Testis (tissue), 2 donors: ENCODE measurements at regions not wholly inside any gene's neighbourhood (a gene's known extent, or its start where the extent isn't known, plus 50 kb on each side); places are given as distances from the start of the nearest gene placed in this dataset.
"Not testable (repeated sequence)": the region's sequence is repeated elsewhere in the genome, so short reads cannot be mapped to it uniquely, and the experiment has no call there.

ENCODE experiments used
- DNase-seq: peaks from one replicate; pipeline ENCODE4 v3.0.0-alpha.2; 2019
- H3K27ac ChIP-seq, 2 donors: fragments of 200-600 bp; sonication (generic); one replicate each; pipeline ENCODE4 v1.5.1; 2019
- H3K27me3 ChIP-seq: fragments of 200-600 bp; sonication (generic); one replicate; pipeline ENCODE4 v1.5.1; 2019
- H3K36me3 ChIP-seq: fragments of 200-600 bp; sonication (generic); one replicate; pipeline ENCODE4 v1.5.1; 2017; ENCODE audit warnings: low read depth; ENCODE audit errors: missing control alignments
- H3K4me1 ChIP-seq: fragments of 200-600 bp; sonication (generic); one replicate; pipeline ENCODE4 v1.5.1; 2019
- H3K4me3 ChIP-seq, 2 donors: fragments of 200-600 bp; sonication (generic); one replicate each; pipeline ENCODE4 v1.5.1; 2017 to 2019
- H3K9me3 ChIP-seq: fragments of 200-600 bp; sonication (generic); one replicate; pipeline ENCODE4 v1.5.1; 2017
- POLR2A ChIP-seq: fragments of 450-650 bp; IDR thresholded peaks from one replicate; pipeline ENCODE4 v1.6.1; 2017; ENCODE audit warnings: antibody characterized with exemption, mild to moderate bottlenecking, moderate library complexity
- WGBS, 2 donors: methylation state at CpG; one replicate each; pipeline ENCODE4 v1.1.5; 2018; 5-methylcytosine and 5-hydroxymethylcytosine counted together
- intact Hi-C: fragments of 100-400 bp; cut with DNase I; formaldehyde crosslinking; loops from one replicate; pipeline ENCODE4 v1.15.1; 2023; ENCODE audit warnings: low total_unique reads
- TF ChIP-seq, protein P1 (sequence below), 3 experiments: fragments of 450-650 bp in 2 of 3; fragments of 200-600 bp in 1 of 3; sonication (generic) in 1 of 3; IDR thresholded peaks; one replicate each; pipeline ENCODE4 v1.5.1; 2016 to 2019; ENCODE audit warnings: antibody characterized with exemption in 3 of 3, mild to moderate bottlenecking in 2 of 3, moderate library complexity in 1 of 3

DNA sequence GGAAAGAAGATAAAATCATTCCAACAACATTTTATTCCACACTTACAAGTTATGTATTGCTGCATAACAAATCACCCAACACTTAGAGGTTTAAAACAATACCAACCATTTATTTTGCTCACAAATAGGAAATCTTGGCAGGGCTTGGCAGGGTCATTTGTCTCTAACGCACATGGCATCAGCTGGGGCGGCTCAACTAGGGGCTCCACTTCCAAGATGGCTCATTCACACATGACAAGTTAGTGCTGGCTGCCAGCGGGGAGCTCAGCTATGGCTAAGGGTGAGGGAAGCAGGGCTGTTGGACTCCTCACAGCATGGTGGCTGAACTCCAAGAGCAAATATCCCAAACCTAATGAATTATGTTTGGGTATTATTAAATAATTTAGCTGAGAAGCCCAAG lies 377.0 kb downstream of the ZNF674 start:
- no peak overlapping the region for H3K27ac ChIP-seq
- WGBS, 2 donors = 84 to 86% methylated on average over 3 of the region's 3 CpGs
- intact Hi-C loops = no loop called here
- DNase-seq = no peak
- no peaks in the 10 kb centered on the region for H3K9me3 ChIP-seq
- no peaks in the 10 kb centered on the region for H3K36me3 ChIP-seq
- no peak for TF ChIP-seq POLR2A
- TF ChIP-seq, protein P1, sequence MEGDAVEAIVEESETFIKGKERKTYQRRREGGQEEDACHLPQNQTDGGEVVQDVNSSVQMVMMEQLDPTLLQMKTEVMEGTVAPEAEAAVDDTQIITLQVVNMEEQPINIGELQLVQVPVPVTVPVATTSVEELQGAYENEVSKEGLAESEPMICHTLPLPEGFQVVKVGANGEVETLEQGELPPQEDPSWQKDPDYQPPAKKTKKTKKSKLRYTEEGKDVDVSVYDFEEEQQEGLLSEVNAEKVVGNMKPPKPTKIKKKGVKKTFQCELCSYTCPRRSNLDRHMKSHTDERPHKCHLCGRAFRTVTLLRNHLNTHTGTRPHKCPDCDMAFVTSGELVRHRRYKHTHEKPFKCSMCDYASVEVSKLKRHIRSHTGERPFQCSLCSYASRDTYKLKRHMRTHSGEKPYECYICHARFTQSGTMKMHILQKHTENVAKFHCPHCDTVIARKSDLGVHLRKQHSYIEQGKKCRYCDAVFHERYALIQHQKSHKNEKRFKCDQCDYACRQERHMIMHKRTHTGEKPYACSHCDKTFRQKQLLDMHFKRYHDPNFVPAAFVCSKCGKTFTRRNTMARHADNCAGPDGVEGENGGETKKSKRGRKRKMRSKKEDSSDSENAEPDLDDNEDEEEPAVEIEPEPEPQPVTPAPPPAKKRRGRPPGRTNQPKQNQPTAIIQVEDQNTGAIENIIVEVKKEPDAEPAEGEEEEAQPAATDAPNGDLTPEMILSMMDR (IDR thresholded peaks at IDR 0.05) = no peak
- H3K4me1 ChIP-seq = no peaks in the 10 kb centered on the region
- no peaks in the 10 kb centered on the region for H3K27me3 ChIP-seq
- no peak overlapping the region for H3K4me3 ChIP-seq

DNA sequence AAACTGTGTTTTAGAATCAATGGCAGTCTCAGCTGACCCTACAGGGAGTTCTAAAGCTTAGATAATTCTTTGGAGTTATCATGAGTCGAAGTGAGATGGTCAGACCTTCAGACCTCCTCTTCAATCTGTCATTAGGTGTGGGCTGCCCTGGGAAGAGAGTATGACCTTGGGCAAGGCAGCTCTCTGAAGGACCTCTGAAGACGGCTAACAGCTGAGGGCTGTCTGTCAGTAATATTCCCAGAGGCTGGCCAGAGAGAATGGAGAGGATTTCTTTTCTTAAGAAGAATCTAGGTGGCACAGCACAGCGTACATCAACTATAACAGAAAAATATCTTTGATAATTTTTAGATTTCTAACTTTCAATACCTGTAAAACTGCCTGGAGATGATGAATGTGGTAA lies 379.4 kb downstream of the ZNF674 start:
- WGBS, 2 donors = 45 to 66% methylated on average over 3 of the region's 3 CpGs
- Histone ChIP-seq H3K9me3 (no peaks in the 10 kb centered on the region), H3K27ac (no peak overlapping the region), H3K36me3 (no peaks in the 10 kb centered on the region), H3K4me3 (no peak overlapping the region), H3K27me3 (no peaks in the 10 kb centered on the region), H3K4me1 (no peaks in the 10 kb centered on the region)
- intact Hi-C loops = no loop called here
- no peak for DNase-seq
- TF ChIP-seq POLR2A = no peak
- TF ChIP-seq, protein P1 (IDR thresholded peaks at IDR 0.05) = no peak

DNA sequence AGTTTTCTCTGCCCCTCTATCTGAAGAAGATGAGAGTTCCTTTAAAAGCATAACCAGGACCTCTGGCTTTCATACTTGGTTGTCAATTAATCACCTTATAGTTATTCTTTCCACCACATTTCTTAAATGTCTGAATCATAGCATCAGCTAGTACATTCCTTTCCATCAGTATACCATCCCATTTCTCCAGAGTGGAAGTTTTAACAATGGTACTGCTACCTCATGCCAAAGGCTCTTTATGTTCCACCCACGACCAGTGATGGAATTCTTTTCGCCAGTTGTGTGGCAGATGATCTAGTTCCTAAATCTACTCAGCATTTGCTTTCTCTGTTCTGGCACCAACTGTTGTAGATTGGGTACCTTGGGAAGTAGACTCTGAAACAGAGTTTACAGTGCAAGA lies 379.8 kb downstream of the ZNF674 start:
- DNase-seq = no peak

DNA sequence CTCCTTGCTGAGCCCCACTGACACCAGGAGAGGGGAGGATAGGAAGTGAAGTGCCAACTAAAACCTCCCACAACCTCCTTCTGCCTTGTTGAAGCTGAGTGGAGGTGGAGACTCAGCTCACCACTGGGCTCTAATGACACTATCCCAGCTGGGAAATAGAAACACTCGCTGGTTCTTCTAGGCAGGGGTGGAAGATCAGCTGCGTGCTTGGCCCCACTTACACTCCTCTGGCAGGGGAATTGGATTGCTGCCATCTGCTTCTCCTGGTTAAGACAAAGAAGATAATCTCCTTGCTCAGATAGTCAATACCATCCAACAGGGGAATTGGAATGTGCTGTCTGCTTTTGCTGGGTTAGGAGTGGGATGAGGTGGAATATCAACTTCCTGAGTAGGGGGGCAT lies 392.5 kb downstream of the ZNF674 start:
- Histone ChIP-seq H3K9me3 (no peaks in the 10 kb centered on the region), H3K27ac (no peak overlapping the region), H3K4me3 (no peak overlapping the region), H3K27me3 (no peaks in the 10 kb centered on the region), H3K4me1 (no peaks in the 10 kb centered on the region), H3K36me3 (no peaks in the 10 kb centered on the region)
- WGBS, 2 donors = 69% methylated on average over 2 of the region's 2 CpGs; no CpG with 5 or more reads in 1 of the 2 donors
- TF ChIP-seq, protein P1 (IDR thresholded peaks at IDR 0.05) = no peak
- no peak for TF ChIP-seq POLR2A
- intact Hi-C loops = no loop called here
- DNase-seq = no peak

More for the DNA sequence above, 379.8 kb downstream of the ZNF674 start:
- Histone ChIP-seq H3K36me3 (no peaks in the 10 kb centered on the region), H3K4me3 (no peak overlapping the region), H3K27ac (no peak overlapping the region), H3K9me3 (no peaks in the 10 kb centered on the region), H3K27me3 (no peaks in the 10 kb centered on the region), H3K4me1 (no peaks in the 10 kb centered on the region)
- intact Hi-C loops = no loop called here
- WGBS, 2 donors = 78 to 100% methylated on average over 2 of the region's 2 CpGs
- TF ChIP-seq, protein P1 (IDR thresholded peaks at IDR 0.05) = no peak
- TF ChIP-seq POLR2A = no peak

DNA sequence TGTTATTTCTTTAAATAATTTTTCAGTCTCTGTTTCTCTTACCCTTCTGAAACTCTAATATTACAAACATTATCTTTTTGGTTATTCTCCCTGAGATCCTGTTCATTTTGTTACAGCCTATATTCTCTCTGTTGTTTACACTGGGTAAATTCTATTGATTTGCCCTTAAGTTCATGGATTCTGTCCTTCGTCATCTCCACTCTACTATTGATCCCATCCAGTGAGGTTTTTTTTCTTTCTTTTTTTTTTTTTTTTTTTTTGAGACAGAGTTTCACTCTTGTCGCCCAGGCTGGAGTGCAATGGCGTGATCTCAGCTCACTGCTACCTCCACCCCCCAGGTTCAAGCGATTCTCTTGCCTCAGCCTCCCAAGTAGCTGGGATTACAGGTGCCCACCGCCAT lies 393.9 kb downstream of the ZNF674 start:
- DNase-seq, H3K9me3 ChIP-seq, H3K36me3 ChIP-seq, H3K4me1 ChIP-seq, H3K4me3 ChIP-seq, H3K27me3 ChIP-seq, H3K27ac ChIP-seq, intact Hi-C loops: not testable (repeated sequence)
- WGBS, 2 donors = 88 to 98% methylated on average over 5 of the region's 5 CpGs
